ENCODE measurements at regions not wholly inside any gene's neighbourhood (a gene's known extent, or its start where the extent isn't known, plus 50 kb on each side); places are given as distances from the start of the nearest gene placed in this dataset.

- Histone ChIP-seq H3K4me2 (ENCODE audit: low read length) (no peak overlapping the region), H3K9ac (ENCODE audit: low read length) (no peak overlapping the region), H3K36me3 (ENCODE audit: insufficient read depth, low read length) (no peaks in the 10 kb centered on the region), H3K9me3 (ENCODE audit: insufficient read depth, low read depth, low read length) (no peaks in the 10 kb centered on the region), H3K27ac (ENCODE audit: low read depth, low read length) (no peak overlapping the region), H3K4me3 (ENCODE audit: insufficient read depth, low read depth, low read length) (no peak overlapping the region), H3K79me2 (ENCODE audit: insufficient read depth, low read length) (no peaks in the 10 kb centered on the region), H3K4me1 (ENCODE audit: insufficient read depth, low read length) (no peaks in the 10 kb centered on the region), H2AFZ (ENCODE audit: low read depth, low read length) (no peak overlapping the region), H3K27me3 (ENCODE audit: insufficient read depth, low read length) (no peaks in the 10 kb centered on the region), H4K20me1 (ENCODE audit: insufficient read depth, low read length) (no peaks in the 10 kb centered on the region)
- H3K27me3 Mint-ChIP-seq (ENCODE audit: low read depth, unreplicated experiment): no peaks in the 10 kb centered on the region
- FAIRE-seq (no peak), DNase-seq (ENCODE audit: low read depth) (peak; percentile 61)
- H3K27ac Mint-ChIP-seq (ENCODE audit: unreplicated experiment): no peak overlapping the region
- no peaks in the 10 kb centered on the region for H3K4me1 Mint-ChIP-seq (ENCODE audit: low read depth, unreplicated experiment)
- TF ChIP-seq EZH2 (IDR thresholded peaks at IDR 0.05; ENCODE audit: insufficient read depth, low read length) (no peak), CTCF (IDR thresholded peaks at IDR 0.05; ENCODE audit: insufficient read depth, low read depth, low read length) (peak; percentile 48)
- no peaks in the 10 kb centered on the region for H3K36me3 Mint-ChIP-seq (ENCODE audit: low read depth, unreplicated experiment)
- H3K4me3 Mint-ChIP-seq (ENCODE audit: unreplicated experiment): no peak overlapping the region
- H3K9me3 Mint-ChIP-seq (ENCODE audit: unreplicated experiment): peaks cover 3% of the 10 kb centered on the region
Observed at GRCh38 chr14:28294834-28295440, 471.6 kb upstream of the FOXG1 start.

GRCh38 chr14:28297559-28297958 lies 469.0 kb upstream of the FOXG1 start:
- Histone ChIP-seq H3K79me2 (ENCODE audit: insufficient read depth, low read length) (no peaks in the 10 kb centered on the region), H3K4me1 (ENCODE audit: insufficient read depth, low read length) (peaks cover 3% of the 10 kb centered on the region), H3K4me2 (ENCODE audit: low read length) (no peak overlapping the region), H3K36me3 (ENCODE audit: insufficient read depth, low read length) (no peaks in the 10 kb centered on the region), H3K4me3 (ENCODE audit: insufficient read depth, low read depth, low read length) (no peak overlapping the region), H3K9me3 (ENCODE audit: insufficient read depth, low read depth, low read length) (no peaks in the 10 kb centered on the region), H3K27ac (ENCODE audit: low read depth, low read length) (no peak overlapping the region), H3K27me3 (ENCODE audit: insufficient read depth, low read length) (no peaks in the 10 kb centered on the region), H2AFZ (ENCODE audit: low read depth, low read length) (no peak overlapping the region), H3K9ac (ENCODE audit: low read length) (no peak overlapping the region), H4K20me1 (ENCODE audit: insufficient read depth, low read length) (no peaks in the 10 kb centered on the region)
- H3K27me3 Mint-ChIP-seq (ENCODE audit: low read depth, unreplicated experiment): no peaks in the 10 kb centered on the region
- DNase-seq (ENCODE audit: low read depth) (peak; percentile 58), FAIRE-seq (no peak)
- H3K9me3 Mint-ChIP-seq (ENCODE audit: unreplicated experiment): peaks cover 3% of the 10 kb centered on the region
- no peaks in the 10 kb centered on the region for H3K36me3 Mint-ChIP-seq (ENCODE audit: low read depth, unreplicated experiment)
- H3K27ac Mint-ChIP-seq (ENCODE audit: unreplicated experiment): no peak overlapping the region
- no peak for TF ChIP-seq EZH2 (IDR thresholded peaks at IDR 0.05; ENCODE audit: insufficient read depth, low read length)
- TF ChIP-seq CTCF (IDR thresholded peaks at IDR 0.05; ENCODE audit: insufficient read depth, low read depth, low read length): no peak
- no peaks in the 10 kb centered on the region for H3K4me1 Mint-ChIP-seq (ENCODE audit: low read depth, unreplicated experiment)
- no peak overlapping the region for H3K4me3 Mint-ChIP-seq (ENCODE audit: unreplicated experiment)

- no peak overlapping the region for H3K4me3 ChIP-seq (ENCODE audit: insufficient read depth, low read depth, low read length)
- no peaks in the 10 kb centered on the region for H3K79me2 ChIP-seq (ENCODE audit: insufficient read depth, low read length)
- FAIRE-seq: no peak
- H3K36me3 ChIP-seq (ENCODE audit: insufficient read depth, low read length): no peaks in the 10 kb centered on the region
- H3K4me1 Mint-ChIP-seq (ENCODE audit: low read depth, unreplicated experiment): no peaks in the 10 kb centered on the region
- no peak overlapping the region for H3K27ac Mint-ChIP-seq (ENCODE audit: unreplicated experiment)
- peaks cover 3% of the 10 kb centered on the region for H3K9me3 Mint-ChIP-seq (ENCODE audit: unreplicated experiment)
- H3K4me1 ChIP-seq (ENCODE audit: insufficient read depth, low read length): peaks cover 3% of the 10 kb centered on the region
- no peak overlapping the region for H3K4me3 Mint-ChIP-seq (ENCODE audit: unreplicated experiment)
- no peaks in the 10 kb centered on the region for H3K27me3 Mint-ChIP-seq (ENCODE audit: low read depth, unreplicated experiment)
- TF ChIP-seq EZH2 (IDR thresholded peaks at IDR 0.05; ENCODE audit: insufficient read depth, low read length) (no peak), CTCF (IDR thresholded peaks at IDR 0.05; ENCODE audit: insufficient read depth, low read depth, low read length) (no peak)
- no peaks in the 10 kb centered on the region for H3K27me3 ChIP-seq (ENCODE audit: insufficient read depth, low read length)
- no peaks in the 10 kb centered on the region for H3K9me3 ChIP-seq (ENCODE audit: insufficient read depth, low read depth, low read length)
- no peak overlapping the region for H3K4me2 ChIP-seq (ENCODE audit: low read length)
- no peak overlapping the region for H3K27ac ChIP-seq (ENCODE audit: low read depth, low read length)
- H4K20me1 ChIP-seq (ENCODE audit: insufficient read depth, low read length): no peaks in the 10 kb centered on the region
- H2AFZ ChIP-seq (ENCODE audit: low read depth, low read length): no peak overlapping the region
- peak; percentile 58 for DNase-seq (ENCODE audit: low read depth)
- no peak overlapping the region for H3K9ac ChIP-seq (ENCODE audit: low read length)
- no peaks in the 10 kb centered on the region for H3K36me3 Mint-ChIP-seq (ENCODE audit: low read depth, unreplicated experiment)
Observed at GRCh38 chr14:28298156-28298555, 468.4 kb upstream of the FOXG1 start.
